GM23338 (cell line): ENCODE measurements at regions not wholly inside any gene's neighbourhood (a gene's known extent, or its start where the extent isn't known, plus 50 kb on each side); places are given as distances from the start of the nearest gene placed in this dataset.

Experiments
- ATAC-seq: fragments of 200-7000 bp; cut with Tn5 transposase; 3 replicates; pipeline ENCODE4 v1.9.1; 2020
- DNase-seq: peaks from one replicate; pipeline ENCODE4 v3.0.0-alpha.2; 2015; ENCODE audit warnings: low spot score
- H2AFZ ChIP-seq: fragments of 200-600 bp; sonication (generic); 2 replicates; pipeline ENCODE4 v1.8.0; 2016; ENCODE audit warnings: antibody characterized with exemption, mild to moderate bottlenecking, moderate library complexity
- H3F3A ChIP-seq: fragments of 200-600 bp; sonication (generic); replicated peaks from 2 replicates; pipeline ENCODE4 v1.8.0; 2017; ENCODE audit warnings: antibody characterized with exemption, mixed run types, low read depth
- H3K27ac ChIP-seq: fragments of 200-600 bp; sonication (generic); 2 replicates; pipeline ENCODE4 v1.6.1; 2016; ENCODE audit warnings: low read depth
- H3K27me3 ChIP-seq: fragments of 200-600 bp; sonication (generic); 2 replicates; pipeline ENCODE4 v1.8.0; 2016; ENCODE audit warnings: mild to moderate bottlenecking, mixed run types, moderate library complexity; ENCODE audit not compliant: insufficient read depth
- H3K36me3 ChIP-seq: fragments of 200-600 bp; sonication (generic); 2 replicates; pipeline ENCODE4 v1.8.0; 2016; ENCODE audit warnings: mild to moderate bottlenecking; ENCODE audit not compliant: insufficient read depth
- H3K4me1 ChIP-seq: fragments of 200-600 bp; sonication (generic); 2 replicates; pipeline ENCODE4 v1.8.0; 2016; ENCODE audit warnings: mild to moderate bottlenecking, moderate library complexity; ENCODE audit not compliant: insufficient read depth
- H3K4me2 ChIP-seq: fragments of 200-600 bp; sonication (generic); 2 replicates; pipeline ENCODE4 v1.7.1; 2017; ENCODE audit warnings: mixed run types
- H3K4me3 ChIP-seq: fragments of 200-600 bp; sonication (generic); 2 replicates; pipeline ENCODE4 v1.6.1; 2016; ENCODE audit warnings: mixed run types
- H3K79me2 ChIP-seq: fragments of 200-600 bp; sonication (generic); replicated peaks from 2 replicates; pipeline ENCODE4 v1.8.0; 2017; ENCODE audit warnings: mild to moderate bottlenecking; ENCODE audit not compliant: insufficient read depth
- H3K9me2 ChIP-seq: fragments of 200-600 bp; sonication (generic); 2 replicates; pipeline ENCODE4 v1.8.0; 2017; ENCODE audit not compliant: insufficient read depth
- H4K20me1 ChIP-seq: fragments of 200-600 bp; sonication (generic); replicated peaks from 2 replicates; pipeline ENCODE4 v1.8.0; 2017; ENCODE audit warnings: mild to moderate bottlenecking; ENCODE audit not compliant: insufficient read depth
- H3K27ac Mint-ChIP-seq: 2 replicates; pipeline ENCODE4 v1.8.0; 2020; ENCODE audit warnings: inconsistent platforms, mild to moderate bottlenecking, moderate library complexity, mixed read lengths
- H3K27me3 Mint-ChIP-seq: 3 replicates; pipeline ENCODE4 v1.8.0; 2022; ENCODE audit warnings: low read depth, mild to moderate bottlenecking, moderate library complexity, mixed read lengths, inconsistent platforms; ENCODE audit not compliant: insufficient read depth, poor library complexity
- H3K36me3 Mint-ChIP-seq: 3 replicates; pipeline ENCODE4 v1.8.0; 2021; ENCODE audit warnings: low read depth, mild to moderate bottlenecking, inconsistent platforms, moderate library complexity, mixed read lengths
- H3K4me1 Mint-ChIP-seq: 3 replicates; pipeline ENCODE4 v1.8.0; 2020; ENCODE audit warnings: mild to moderate bottlenecking, inconsistent platforms, mixed read lengths
- H3K4me3 Mint-ChIP-seq: 3 replicates; pipeline ENCODE4 v1.8.0; 2021; ENCODE audit warnings: moderate library complexity, mild to moderate bottlenecking, inconsistent platforms, mixed read lengths
- H3K9me3 Mint-ChIP-seq: 3 replicates; pipeline ENCODE4 v1.8.0; 2020; ENCODE audit warnings: moderate library complexity, mild to moderate bottlenecking, inconsistent platforms, mixed read lengths
- CREB1 ChIP-seq: fragments of 250-450 bp; sonication (Bioruptor Pico); IDR thresholded peaks from 2 replicates; pipeline ENCODE4 v1.5.0; 2020; ENCODE audit warnings: low read depth, mild to moderate bottlenecking, moderate library complexity
- EZH2 ChIP-seq: fragments of 200-600 bp; sonication (generic); IDR thresholded peaks from one replicate; pipeline ENCODE4 v1.8.0; 2017; ENCODE audit warnings: antibody characterized with exemption, mild to moderate bottlenecking, low read depth; ENCODE audit not compliant: unreplicated experiment
- JUNB ChIP-seq: IDR thresholded peaks from one replicate; pipeline ENCODE4 v1.6.1; 2016; ENCODE audit warnings: antibody characterized with exemption; ENCODE audit not compliant: unreplicated experiment
- NANOG ChIP-seq: IDR thresholded peaks from 2 replicates; pipeline ENCODE4 v1.6.1; 2016; ENCODE audit warnings: antibody characterized with exemption, borderline replicate concordance
- POLR2AphosphoS5 ChIP-seq: IDR thresholded peaks from 2 replicates; pipeline ENCODE4 v1.6.1; 2016; ENCODE audit warnings: antibody characterized with exemption, low read depth
- REST ChIP-seq: IDR thresholded peaks from one replicate; pipeline ENCODE4 v1.6.1; 2018; ENCODE audit warnings: antibody characterized with exemption; ENCODE audit not compliant: unreplicated experiment
- STAT1 ChIP-seq: IDR thresholded peaks from one replicate; pipeline ENCODE4 v1.6.1; 2016; ENCODE audit warnings: antibody characterized with exemption; ENCODE audit not compliant: unreplicated experiment
- ZNF114 ChIP-seq: fragments of 250-450 bp; sonication (Bioruptor Pico); IDR thresholded peaks from 2 replicates; pipeline ENCODE4 v1.5.0; 2020; ENCODE audit warnings: mild to moderate bottlenecking, moderate library complexity
- ZNF331 ChIP-seq: fragments of 250-450 bp; sonication (Bioruptor Pico); IDR thresholded peaks from 2 replicates; pipeline ENCODE4 v1.5.0; 2020; ENCODE audit warnings: low read depth, mild to moderate bottlenecking, moderate library complexity
- ZNF462 ChIP-seq: fragments of 250-450 bp; sonication (Bioruptor Pico); IDR thresholded peaks from 2 replicates; pipeline ENCODE4 v1.5.0; 2020; ENCODE audit warnings: mild to moderate bottlenecking, moderate library complexity
- TF ChIP-seq, protein P1 (sequence below): IDR thresholded peaks from 2 replicates; pipeline ENCODE4 v1.6.1; 2016; ENCODE audit warnings: antibody characterized with exemption

- TF ChIP-seq, protein P1, sequence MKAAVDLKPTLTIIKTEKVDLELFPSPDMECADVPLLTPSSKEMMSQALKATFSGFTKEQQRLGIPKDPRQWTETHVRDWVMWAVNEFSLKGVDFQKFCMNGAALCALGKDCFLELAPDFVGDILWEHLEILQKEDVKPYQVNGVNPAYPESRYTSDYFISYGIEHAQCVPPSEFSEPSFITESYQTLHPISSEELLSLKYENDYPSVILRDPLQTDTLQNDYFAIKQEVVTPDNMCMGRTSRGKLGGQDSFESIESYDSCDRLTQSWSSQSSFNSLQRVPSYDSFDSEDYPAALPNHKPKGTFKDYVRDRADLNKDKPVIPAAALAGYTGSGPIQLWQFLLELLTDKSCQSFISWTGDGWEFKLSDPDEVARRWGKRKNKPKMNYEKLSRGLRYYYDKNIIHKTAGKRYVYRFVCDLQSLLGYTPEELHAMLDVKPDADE, result no peak
- no peak for TF ChIP-seq EZH2
- TF ChIP-seq POLR2AphosphoS5, result no peak
- TF ChIP-seq ZNF331 (CRISPR knock-in tag), result no peak
- no peak for TF ChIP-seq REST
- no peak for TF ChIP-seq JUNB
- no peak for TF ChIP-seq ZNF114 (CRISPR knock-in tag)
- TF ChIP-seq STAT1, result no peak
- TF ChIP-seq NANOG, result no peak
Measured at GRCh38 chr1:238279694-238280380, 389.1 kb upstream of the ZP4 start (continued).

GRCh38 chr1:238272145-238272544, 381.4 kb upstream of the ZP4 start:
- Histone ChIP-seq H3K27me3 (no peaks in the 10 kb centered on the region), H2AFZ (0 out of 2 replicates have a peak overlapping the region, but pooled peaks have one; percentile 56), H4K20me1 (no peaks in the 10 kb centered on the region), H3K4me1 (no peaks in the 10 kb centered on the region), H3K36me3 (peaks cover 14% of the 10 kb centered on the region; the same call in 1 of the 2 replicates), H3F3A (no peaks in the 10 kb centered on the region), H3K9me2 (0 out of 2 replicates have a peak, but pooled peaks cover 8% of the 10 kb centered on the region), H3K79me2 (no peaks in the 10 kb centered on the region), H3K4me3 (no peak overlapping the region), H3K27ac (no peak overlapping the region), H3K4me2 (no peak overlapping the region)
- H3K9me3 Mint-ChIP-seq, result peaks cover 35% of the 10 kb centered on the region
- ATAC-seq (no peak), DNase-seq (no peak)
- TF ChIP-seq POLR2AphosphoS5, result no peak
- TF ChIP-seq CREB1, result no peak
- no peak for TF ChIP-seq ZNF331 (CRISPR knock-in tag)
- TF ChIP-seq, protein P1, result no peak
- no peak for TF ChIP-seq NANOG
- no peak for TF ChIP-seq JUNB
- no peak for TF ChIP-seq ZNF114 (CRISPR knock-in tag)
- TF ChIP-seq ZNF462 (CRISPR knock-in tag), result no peak
- TF ChIP-seq STAT1, result no peak
- H3K27me3 Mint-ChIP-seq, result peaks cover 4% of the 10 kb centered on the region
- no peak overlapping the region for H3K27ac Mint-ChIP-seq
- peaks cover 29% of the 10 kb centered on the region for H3K36me3 Mint-ChIP-seq
- no peak overlapping the region for H3K4me3 Mint-ChIP-seq
- no peaks in the 10 kb centered on the region for H3K4me1 Mint-ChIP-seq
